ENCODE measurements at regions not wholly inside any gene's neighbourhood (a gene's known extent, or its start where the extent isn't known, plus 50 kb on each side); places are given as distances from the start of the nearest gene placed in this dataset.

DNA sequence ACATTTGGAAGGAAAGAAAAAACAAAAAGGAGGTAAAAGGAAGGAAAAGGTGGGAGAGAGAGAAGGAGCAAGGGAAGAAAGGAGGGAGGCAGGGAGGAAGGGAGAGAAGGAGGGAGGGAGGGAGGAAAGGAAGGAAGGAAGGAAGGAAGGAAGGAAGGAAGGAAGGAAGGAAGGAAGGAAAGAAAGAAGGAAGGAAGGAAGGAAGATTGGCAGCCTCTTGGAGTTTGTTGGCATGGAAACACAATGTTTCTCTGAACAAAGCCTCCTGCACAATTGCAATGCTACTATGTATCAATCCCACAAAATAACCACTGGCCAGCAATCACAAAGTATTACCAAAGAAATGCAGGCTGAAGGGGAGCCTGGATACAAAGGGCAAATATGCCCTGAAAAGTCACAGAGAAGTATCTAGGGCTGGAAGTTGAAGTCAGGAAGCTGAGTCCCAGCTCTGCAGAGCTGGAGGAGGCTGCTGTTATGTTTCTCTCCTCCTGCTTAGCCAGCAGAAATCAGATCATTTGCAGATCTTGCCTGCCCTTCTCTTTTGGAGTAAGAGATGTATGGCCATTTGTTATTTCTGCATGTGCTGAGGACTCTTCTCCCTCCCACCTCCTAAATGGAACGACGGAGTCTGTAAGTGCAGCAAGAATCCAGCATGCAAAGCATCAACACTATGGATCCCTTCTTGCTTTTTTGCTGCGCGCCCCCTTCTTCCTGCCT, 195.9 kb upstream of the LDB2 start:
- TF ChIP-seq EZH2 (IDR thresholded peaks at IDR 0.05; ENCODE audit: low read depth) = no peak
- TF ChIP-seq, protein P1, sequence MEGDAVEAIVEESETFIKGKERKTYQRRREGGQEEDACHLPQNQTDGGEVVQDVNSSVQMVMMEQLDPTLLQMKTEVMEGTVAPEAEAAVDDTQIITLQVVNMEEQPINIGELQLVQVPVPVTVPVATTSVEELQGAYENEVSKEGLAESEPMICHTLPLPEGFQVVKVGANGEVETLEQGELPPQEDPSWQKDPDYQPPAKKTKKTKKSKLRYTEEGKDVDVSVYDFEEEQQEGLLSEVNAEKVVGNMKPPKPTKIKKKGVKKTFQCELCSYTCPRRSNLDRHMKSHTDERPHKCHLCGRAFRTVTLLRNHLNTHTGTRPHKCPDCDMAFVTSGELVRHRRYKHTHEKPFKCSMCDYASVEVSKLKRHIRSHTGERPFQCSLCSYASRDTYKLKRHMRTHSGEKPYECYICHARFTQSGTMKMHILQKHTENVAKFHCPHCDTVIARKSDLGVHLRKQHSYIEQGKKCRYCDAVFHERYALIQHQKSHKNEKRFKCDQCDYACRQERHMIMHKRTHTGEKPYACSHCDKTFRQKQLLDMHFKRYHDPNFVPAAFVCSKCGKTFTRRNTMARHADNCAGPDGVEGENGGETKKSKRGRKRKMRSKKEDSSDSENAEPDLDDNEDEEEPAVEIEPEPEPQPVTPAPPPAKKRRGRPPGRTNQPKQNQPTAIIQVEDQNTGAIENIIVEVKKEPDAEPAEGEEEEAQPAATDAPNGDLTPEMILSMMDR (conservative IDR thresholded peaks at IDR 0.05) = no peak
- ChIA-PET POLR2A (ENCODE audit: unreplicated experiment) (no interaction called here), CTCF (no interaction called here)
- Histone ChIP-seq H3K36me3 (ENCODE audit: low read depth) (no peaks in the 10 kb centered on the region), H3K4me2 (no peak overlapping the region), H4K20me1 (ENCODE audit: insufficient read depth) (no peaks in the 10 kb centered on the region), H3K79me2 (ENCODE audit: low read depth) (no peaks in the 10 kb centered on the region), H3K4me1 (replicated peaks; ENCODE audit: insufficient read depth) (no peaks in the 10 kb centered on the region), H3K9me2 (ENCODE audit: insufficient read depth) (no peaks in the 10 kb centered on the region), H3K9me3 (ENCODE audit: insufficient read depth, low read depth) (no peaks in the 10 kb centered on the region), H3K27me3 (ENCODE audit: insufficient read depth, low read depth) (no peaks in the 10 kb centered on the region), H2AFZ (no peak overlapping the region), H3K4me3 (no peak overlapping the region), H3K27ac (no peak overlapping the region), H3F3A (ENCODE audit: insufficient read depth, low read depth) (no peaks in the 10 kb centered on the region)
- no TSS peak for BruUV-seq (replicated peaks)
- intact Hi-C loops (cut with micrococcal nuclease; ENCODE audit: unreplicated experiment) = no loop called here
- no peak for DNase-seq

DNA sequence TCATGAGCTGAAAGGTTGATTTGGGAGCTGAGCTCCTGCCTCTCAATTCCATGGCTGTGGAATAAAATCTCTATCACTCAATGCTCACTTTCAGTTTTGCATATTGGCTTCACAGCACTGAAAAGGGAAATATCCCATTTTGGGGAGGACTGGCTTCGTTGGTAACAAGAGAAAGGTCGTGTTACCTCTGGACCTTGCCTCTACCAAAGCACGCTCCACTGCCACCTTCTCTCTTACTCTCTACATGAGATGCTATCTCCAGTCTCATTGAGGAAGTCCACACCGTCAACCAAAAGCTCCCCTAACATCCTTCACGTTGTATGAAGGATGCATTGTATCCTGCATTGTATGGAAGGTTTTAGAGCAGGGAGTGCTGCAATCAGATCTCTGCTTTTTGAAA, 195.0 kb upstream of the LDB2 start:
- Histone ChIP-seq H3K9me3 (ENCODE audit: insufficient read depth, low read depth) (no peaks in the 10 kb centered on the region), H3K36me3 (ENCODE audit: low read depth) (no peaks in the 10 kb centered on the region), H4K20me1 (ENCODE audit: insufficient read depth) (no peaks in the 10 kb centered on the region), H3K27me3 (ENCODE audit: insufficient read depth, low read depth) (no peaks in the 10 kb centered on the region), H3K4me1 (replicated peaks; ENCODE audit: insufficient read depth) (no peaks in the 10 kb centered on the region), H3K9me2 (ENCODE audit: insufficient read depth) (no peaks in the 10 kb centered on the region), H3K79me2 (ENCODE audit: low read depth) (no peaks in the 10 kb centered on the region), H3K4me3 (no peak overlapping the region), H3F3A (ENCODE audit: insufficient read depth, low read depth) (no peaks in the 10 kb centered on the region), H3K27ac (no peak overlapping the region), H2AFZ (no peak overlapping the region), H3K4me2 (no peak overlapping the region)
- DNase-seq = no peak
- BruUV-seq (replicated peaks) = no TSS peak
- intact Hi-C loops (cut with micrococcal nuclease; ENCODE audit: unreplicated experiment) = no loop called here
- POLR2A ChIA-PET (ENCODE audit: unreplicated experiment) = no interaction called here
- no peak for TF ChIP-seq EZH2 (IDR thresholded peaks at IDR 0.05; ENCODE audit: low read depth)
- TF ChIP-seq, protein P1 (conservative IDR thresholded peaks at IDR 0.05) = no peak
- CTCF ChIA-PET = no interaction called here

DNA sequence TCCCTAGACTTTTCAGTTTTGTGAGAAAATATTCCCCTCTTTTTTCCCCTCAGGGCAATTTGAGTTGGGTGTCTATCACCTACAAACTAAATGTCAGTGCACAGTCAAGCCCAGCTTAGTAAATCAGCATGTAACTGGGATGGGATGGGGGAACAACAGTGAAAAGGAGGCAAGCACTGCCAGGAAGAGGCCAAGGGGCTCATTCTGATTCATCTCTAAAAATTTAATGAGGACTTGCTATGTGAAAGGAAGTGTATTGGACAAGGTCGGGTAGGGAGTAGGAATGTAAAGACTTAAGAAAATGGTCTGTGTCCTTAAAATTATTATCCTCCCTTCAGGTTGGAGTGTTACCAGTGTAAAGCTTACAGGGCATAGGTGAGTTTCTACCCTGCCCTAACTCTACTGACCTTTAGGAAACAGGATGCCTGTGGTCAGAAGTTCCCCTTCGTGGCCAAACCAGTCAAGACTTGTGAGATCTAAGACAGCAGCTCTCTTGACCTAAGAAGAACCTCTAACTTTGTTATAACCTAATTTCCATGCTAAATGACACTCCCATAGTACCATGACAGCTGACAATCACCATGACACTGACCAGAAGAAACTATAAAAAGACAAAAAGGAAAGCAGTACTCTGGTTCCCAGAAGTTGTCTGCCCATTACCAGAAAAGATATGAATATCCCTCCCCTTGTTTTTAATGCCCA, 194.4 kb upstream of the LDB2 start:
- no peaks in the 10 kb centered on the region for H3K36me3 ChIP-seq (ENCODE audit: low read depth)
- no peak for DNase-seq
- H3K4me2 ChIP-seq = no peak overlapping the region
- no peak overlapping the region for H3K27ac ChIP-seq
- H3K27me3 ChIP-seq (ENCODE audit: insufficient read depth, low read depth) = no peaks in the 10 kb centered on the region
- ChIA-PET POLR2A (ENCODE audit: unreplicated experiment) (no interaction called here), CTCF (no interaction called here)
- H3K9me2 ChIP-seq (ENCODE audit: insufficient read depth) = no peaks in the 10 kb centered on the region
- TF ChIP-seq, protein P1 (conservative IDR thresholded peaks at IDR 0.05) = no peak
- TF ChIP-seq EZH2 (IDR thresholded peaks at IDR 0.05; ENCODE audit: low read depth) = no peak
- no peaks in the 10 kb centered on the region for H3K9me3 ChIP-seq (ENCODE audit: insufficient read depth, low read depth)
- no peaks in the 10 kb centered on the region for H3F3A ChIP-seq (ENCODE audit: insufficient read depth, low read depth)
- no peak overlapping the region for H3K4me3 ChIP-seq
- no peaks in the 10 kb centered on the region for H3K4me1 ChIP-seq (replicated peaks; ENCODE audit: insufficient read depth)
- H2AFZ ChIP-seq = no peak overlapping the region
- H3K79me2 ChIP-seq (ENCODE audit: low read depth) = no peaks in the 10 kb centered on the region
- intact Hi-C loops (cut with micrococcal nuclease; ENCODE audit: unreplicated experiment) = no loop called here
- no TSS peak for BruUV-seq (replicated peaks)
- H4K20me1 ChIP-seq (ENCODE audit: insufficient read depth) = no peaks in the 10 kb centered on the region
